ENCODE measurements at regions not wholly inside any gene's neighbourhood (a gene's known extent, or its start where the extent isn't known, plus 50 kb on each side); places are given as distances from the start of the nearest gene placed in this dataset.
A peak's percentile ranks its signal among the peaks of the same experiment; 100 is the strongest.

GRCh38 chr6:167497428-167498056 is 172.7 kb downstream of the TTLL2 start (continued):
- TF ChIP-seq STAT5B (CRISPR knock-in tag; IDR thresholded peaks at IDR 0.05) (no peak), ZNF333 (CRISPR knock-in tag; IDR thresholded peaks at IDR 0.05; ENCODE audit: borderline replicate concordance) (no peak), MYC (CRISPR knock-in tag; IDR thresholded peaks at IDR 0.05; ENCODE audit: borderline replicate concordance) (no peak), KLF12 (CRISPR knock-in tag; IDR thresholded peaks at IDR 0.05; ENCODE audit: borderline replicate concordance) (no peak), ZNF10 (CRISPR knock-in tag; IDR thresholded peaks at IDR 0.05; ENCODE audit: borderline replicate concordance, low read depth) (no peak), ELF3 (CRISPR knock-in tag; IDR thresholded peaks at IDR 0.05) (0 out of 2 replicates have a peak, but pooled peaks have one; percentile 22), TIGD3 (CRISPR knock-in tag; IDR thresholded peaks at IDR 0.05; ENCODE audit: borderline replicate concordance) (no peak), FOXM1 (CRISPR knock-in tag; IDR thresholded peaks at IDR 0.05) (no peak), HOXA3 (CRISPR knock-in tag; IDR thresholded peaks at IDR 0.05) (peak; percentile 80), ZNF580 (CRISPR knock-in tag; IDR thresholded peaks at IDR 0.05; ENCODE audit: borderline replicate concordance, low read depth) (peak; percentile 43; the same call in 1 of the 2 replicates), ZBTB2 (CRISPR knock-in tag; IDR thresholded peaks at IDR 0.05; ENCODE audit: low read depth) (no peak), HHEX (CRISPR knock-in tag; IDR thresholded peaks at IDR 0.05) (no peak), AGO1 (IDR thresholded peaks at IDR 0.05; ENCODE audit: low read depth, low read length, poor library complexity, severe bottlenecking) (no peak), NRL (CRISPR knock-in tag; IDR thresholded peaks at IDR 0.05; ENCODE audit: borderline replicate concordance) (no peak), SKIL (CRISPR knock-in tag; IDR thresholded peaks at IDR 0.05; ENCODE audit: borderline replicate concordance) (no peak), ZGPAT (CRISPR knock-in tag; IDR thresholded peaks at IDR 0.05) (peak; percentile 84), GLI4 (CRISPR knock-in tag; IDR thresholded peaks at IDR 0.05; ENCODE audit: borderline replicate concordance) (no peak), PHB2 (IDR thresholded peaks at IDR 0.05; ENCODE audit: partially characterized antibody) (no peak), ATRX (CRISPR knock-in tag; IDR thresholded peaks at IDR 0.05; ENCODE audit: borderline replicate concordance) (no peak), ZNF382 (CRISPR knock-in tag; IDR thresholded peaks at IDR 0.05; ENCODE audit: borderline replicate concordance) (no peak)
- TF ChIP-seq, protein P1, sequence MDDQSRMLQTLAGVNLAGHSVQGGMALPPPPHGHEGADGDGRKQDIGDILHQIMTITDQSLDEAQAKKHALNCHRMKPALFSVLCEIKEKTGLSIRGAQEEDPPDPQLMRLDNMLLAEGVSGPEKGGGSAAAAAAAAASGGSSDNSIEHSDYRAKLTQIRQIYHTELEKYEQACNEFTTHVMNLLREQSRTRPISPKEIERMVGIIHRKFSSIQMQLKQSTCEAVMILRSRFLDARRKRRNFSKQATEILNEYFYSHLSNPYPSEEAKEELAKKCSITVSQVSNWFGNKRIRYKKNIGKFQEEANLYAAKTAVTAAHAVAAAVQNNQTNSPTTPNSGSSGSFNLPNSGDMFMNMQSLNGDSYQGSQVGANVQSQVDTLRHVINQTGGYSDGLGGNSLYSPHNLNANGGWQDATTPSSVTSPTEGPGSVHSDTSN (CRISPR knock-in tag; IDR thresholded peaks at IDR 0.05; ENCODE audit: borderline replicate concordance) = no peak
- TF ChIP-seq, protein P2, sequence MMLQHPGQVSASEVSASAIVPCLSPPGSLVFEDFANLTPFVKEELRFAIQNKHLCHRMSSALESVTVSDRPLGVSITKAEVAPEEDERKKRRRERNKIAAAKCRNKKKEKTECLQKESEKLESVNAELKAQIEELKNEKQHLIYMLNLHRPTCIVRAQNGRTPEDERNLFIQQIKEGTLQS (CRISPR knock-in tag; IDR thresholded peaks at IDR 0.05) = no peak
